ENCODE measurements at regions not wholly inside any gene's neighbourhood (a gene's known extent, or its start where the extent isn't known, plus 50 kb on each side); places are given as distances from the start of the nearest gene placed in this dataset.

- TF ChIP-seq CTCF (IDR thresholded peaks at IDR 0.05; ENCODE audit: low read depth, low read length): no peak
- H3K27ac ChIP-seq: no peak overlapping the region
- H3K27me3 ChIP-seq: no peaks in the 10 kb centered on the region
- H3K4me3 ChIP-seq: no peak overlapping the region
- no peak for DNase-seq (ENCODE audit: low read depth in 1 of 2, low spot score in 1 of 2)
- no peaks in the 10 kb centered on the region for H3K36me3 ChIP-seq
- no peaks in the 10 kb centered on the region for H3K4me1 ChIP-seq (ENCODE audit: low read depth)
- no peaks in the 10 kb centered on the region for H3K9me3 ChIP-seq (ENCODE audit: low read depth)
These were observed 253.0 kb downstream of the DEPDC1B start for GRCh38 chr5:60446917-60447316.

GRCh38 chr5:60445921-60446320 is 254.0 kb downstream of the DEPDC1B start:
- Histone ChIP-seq H3K9me3 (ENCODE audit: low read depth) (no peaks in the 10 kb centered on the region), H3K4me3 (no peak overlapping the region), H3K36me3 (no peaks in the 10 kb centered on the region), H3K4me1 (ENCODE audit: low read depth) (no peaks in the 10 kb centered on the region), H3K27ac (no peak overlapping the region), H3K27me3 (no peaks in the 10 kb centered on the region)
- no peak for TF ChIP-seq CTCF (IDR thresholded peaks at IDR 0.05; ENCODE audit: low read depth, low read length)
- peak in 1 of 2 donors; percentile 2 for DNase-seq (ENCODE audit: low read depth in 1 of 2, low spot score in 1 of 2)

- H3K27ac ChIP-seq: no peak overlapping the region
- no peak for TF ChIP-seq CTCF (IDR thresholded peaks at IDR 0.05; ENCODE audit: low read depth, low read length)
- H3K4me1 ChIP-seq (ENCODE audit: low read depth): no peaks in the 10 kb centered on the region
- no peak overlapping the region for H3K4me3 ChIP-seq
- no peaks in the 10 kb centered on the region for H3K27me3 ChIP-seq
- no peaks in the 10 kb centered on the region for H3K36me3 ChIP-seq
- no peak for DNase-seq (ENCODE audit: low read depth in 1 of 2, low spot score in 1 of 2)
- no peaks in the 10 kb centered on the region for H3K9me3 ChIP-seq (ENCODE audit: low read depth)
These were observed 254.5 kb downstream of the DEPDC1B start for GRCh38 chr5:60445427-60445826.

- DNase-seq (ENCODE audit: low read depth in 1 of 2, low spot score in 1 of 2): no peak
- Histone ChIP-seq H3K27ac (no peak overlapping the region), H3K4me3 (no peak overlapping the region), H3K36me3 (no peaks in the 10 kb centered on the region), H3K27me3 (no peaks in the 10 kb centered on the region), H3K9me3 (ENCODE audit: low read depth) (no peaks in the 10 kb centered on the region), H3K4me1 (ENCODE audit: low read depth) (no peaks in the 10 kb centered on the region)
- no peak for TF ChIP-seq CTCF (IDR thresholded peaks at IDR 0.05; ENCODE audit: low read depth, low read length)
These were observed 255.2 kb downstream of the DEPDC1B start for GRCh38 chr5:60444661-60445360.

- no peak for TF ChIP-seq CTCF (IDR thresholded peaks at IDR 0.05; ENCODE audit: low read depth, low read length)
- Histone ChIP-seq H3K27me3 (no peaks in the 10 kb centered on the region), H3K4me3 (no peak overlapping the region), H3K9me3 (ENCODE audit: low read depth) (no peaks in the 10 kb centered on the region), H3K4me1 (ENCODE audit: low read depth) (no peaks in the 10 kb centered on the region), H3K27ac (no peak overlapping the region), H3K36me3 (no peaks in the 10 kb centered on the region)
- no peak for DNase-seq (ENCODE audit: low read depth in 1 of 2, low spot score in 1 of 2)
These were observed 260.4 kb downstream of the DEPDC1B start for GRCh38 chr5:60439552-60439951.

Measured in cardiac muscle cell (in vitro differentiated cells and primary cell).